GM18498 (cell line): ENCODE measurements at regions not wholly inside any gene's neighbourhood (a gene's known extent, or its start where the extent isn't known, plus 50 kb on each side); places are given as distances from the start of the nearest gene placed in this dataset.
A peak's percentile ranks its signal among the peaks of the same experiment; 100 is the strongest.
"Not testable (repeated sequence)": the region's sequence is repeated elsewhere in the genome, so short reads cannot be mapped to it uniquely, and the experiment has no call there.

Source experiments
- ATAC-seq: cut with Tn5 transposase; IDR thresholded peaks from one replicate; pipeline ENCODE4 v1.9.1; 2021; ENCODE audit warnings: mild to moderate bottlenecking, moderate library complexity; ENCODE audit not compliant: unreplicated experiment

GRCh38 chr1:89436856-89437255 lies 73.0 kb downstream of the GBP6 start:
- ATAC-seq: no peak

GRCh38 chr1:89438301-89438700 lies 74.4 kb downstream of the GBP6 start:
- not testable (repeated sequence) for ATAC-seq

- ATAC-seq: no peak
Observed at GRCh38 chr1:89440911-89441310, 77.1 kb downstream of the GBP6 start.

GRCh38 chr1:89444791-89445190 lies 79.8 kb upstream of the LRRC8B start:
- no peak for ATAC-seq

- ATAC-seq: peak; percentile 52
Observed at GRCh38 chr1:89451011-89451410, 73.6 kb upstream of the LRRC8B start.

- ATAC-seq: no peak
Observed at GRCh38 chr1:89453123-89453972, 71.3 kb upstream of the LRRC8B start.

- ATAC-seq: no peak
Observed at GRCh38 chr1:89454845-89455521, 69.6 kb upstream of the LRRC8B start.

GRCh38 chr1:89457046-89457445 lies 67.6 kb upstream of the LRRC8B start:
- ATAC-seq: no peak

GRCh38 chr1:89459081-89459480 lies 65.5 kb upstream of the LRRC8B start:
- no peak for ATAC-seq

- no peak for ATAC-seq
Observed at GRCh38 chr1:89460325-89460724, 64.3 kb upstream of the LRRC8B start.

GRCh38 chr1:89462250-89462649 lies 62.4 kb upstream of the LRRC8B start:
- ATAC-seq: no peak

- no peak for ATAC-seq
Observed at GRCh38 chr1:89464008-89464407, 60.6 kb upstream of the LRRC8B start.

GRCh38 chr1:89465201-89465600 lies 59.4 kb upstream of the LRRC8B start:
- ATAC-seq: no peak

GRCh38 chr1:89466307-89466930 lies 58.2 kb upstream of the LRRC8B start:
- no peak for ATAC-seq

GRCh38 chr1:89472253-89472652 lies 52.4 kb upstream of the LRRC8B start:
- no peak for ATAC-seq

GRCh38 chr1:89472886-89473417 lies 51.7 kb upstream of the LRRC8B start:
- no peak for ATAC-seq
